ENCODE measurements at regions not wholly inside any gene's neighbourhood (a gene's known extent, or its start where the extent isn't known, plus 50 kb on each side); places are given as distances from the start of the nearest gene placed in this dataset.

DNA sequence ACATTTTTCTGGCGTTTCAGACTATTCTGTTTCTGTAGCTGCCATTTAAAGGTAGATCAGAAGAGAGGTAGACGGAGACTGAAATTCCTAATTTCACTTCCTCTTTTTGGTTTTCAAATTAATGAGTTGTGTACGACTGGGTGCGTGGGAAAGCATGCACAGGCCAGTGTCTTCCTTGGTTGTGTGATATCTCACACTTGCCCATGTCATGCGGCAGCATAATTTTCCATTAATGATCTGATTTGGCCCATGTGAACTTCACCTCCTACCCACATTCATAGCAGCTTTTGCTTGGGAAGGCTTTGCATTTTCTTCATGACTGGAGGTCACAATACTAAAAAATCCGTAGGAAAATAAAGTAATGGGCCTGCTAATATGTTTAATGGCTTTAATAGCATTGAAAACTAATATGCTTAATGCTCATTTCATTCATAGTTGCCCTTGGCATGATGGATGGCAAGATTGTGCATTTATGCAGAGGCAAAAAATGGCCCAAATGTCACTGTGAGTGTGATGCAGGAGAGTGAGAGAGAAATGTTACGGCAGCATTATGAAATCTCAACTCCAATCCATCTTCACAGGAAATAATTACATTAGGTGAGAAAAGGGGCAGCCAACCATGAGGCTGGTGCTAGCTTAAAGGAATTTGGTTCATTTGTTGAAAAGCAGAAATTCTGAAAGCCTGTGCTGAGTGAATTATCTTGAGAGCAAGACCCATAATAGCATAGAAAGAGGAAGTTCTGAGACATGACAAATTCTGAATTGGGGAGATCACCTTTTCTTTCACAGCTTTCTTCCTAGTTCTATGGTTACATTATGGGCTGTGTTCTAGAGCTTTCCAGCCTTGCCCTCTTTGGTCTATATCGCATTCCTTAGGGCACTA lies 69.0 kb upstream of the UST start:
- Histone ChIP-seq H3K23ac (ENCODE audit: low read length in 2 of 2) (no peak overlapping the region), H4K8ac (ENCODE audit: low read length) (no peak overlapping the region), H3K4ac (ENCODE audit: low read depth in 1 of 2, low read length in 2 of 2) (no peak overlapping the region), H2BK120ac (ENCODE audit: low read depth, low read length) (no peak overlapping the region), H3K79me1 (replicated peaks; ENCODE audit: low read length, poor library complexity, severe bottlenecking) (no peaks in the 10 kb centered on the region), H2BK5ac (ENCODE audit: low read depth, low read length, poor library complexity, severe bottlenecking) (no peak overlapping the region), H3K4me2 (ENCODE audit: low read length, poor library complexity, severe bottlenecking) (no peak overlapping the region), H3K14ac (ENCODE audit: low read length in 2 of 2) (no peak overlapping the region), H3K4me3 (ENCODE audit: insufficient read depth in 1 of 2, low read depth in 1 of 2, low read length in 2 of 2) (no peak overlapping the region), H3K9me3 (ENCODE audit: control insufficient read depth, low read length) (peaks cover 34% of the 10 kb centered on the region), H2AFZ (ENCODE audit: low read depth, low read length) (no peak overlapping the region), H2BK12ac (ENCODE audit: low read length in 2 of 2) (no peak overlapping the region), H4K91ac (ENCODE audit: low read length) (no peak overlapping the region), H3K4me1 (ENCODE audit: control insufficient read depth, insufficient read depth, low read depth, low read length) (no peaks in the 10 kb centered on the region), H3K9ac (ENCODE audit: low read length) (no peak overlapping the region), H2AK5ac (ENCODE audit: low read length, severe bottlenecking) (no peak overlapping the region), H3K27me3 (ENCODE audit: control insufficient read depth in 1 of 2, insufficient read depth in 1 of 2, low read length in 2 of 2) (no peaks in the 10 kb centered on the region), H3K36me3 (ENCODE audit: control insufficient read depth in 1 of 2, insufficient read depth in 2 of 2, low read depth in 1 of 2, low read length in 2 of 2) (no peaks in the 10 kb centered on the region), H3K27ac (ENCODE audit: low read length, poor library complexity, severe bottlenecking) (no peak overlapping the region), H3K18ac (ENCODE audit: low read depth in 1 of 2, low read length in 2 of 2) (no peak overlapping the region), H2BK15ac (ENCODE audit: low read depth, poor library complexity, severe bottlenecking) (no peak overlapping the region)
- no peak for DNase-seq
- 94% methylated on average over 6 of the region's 8 CpGs for WGBS

DNA sequence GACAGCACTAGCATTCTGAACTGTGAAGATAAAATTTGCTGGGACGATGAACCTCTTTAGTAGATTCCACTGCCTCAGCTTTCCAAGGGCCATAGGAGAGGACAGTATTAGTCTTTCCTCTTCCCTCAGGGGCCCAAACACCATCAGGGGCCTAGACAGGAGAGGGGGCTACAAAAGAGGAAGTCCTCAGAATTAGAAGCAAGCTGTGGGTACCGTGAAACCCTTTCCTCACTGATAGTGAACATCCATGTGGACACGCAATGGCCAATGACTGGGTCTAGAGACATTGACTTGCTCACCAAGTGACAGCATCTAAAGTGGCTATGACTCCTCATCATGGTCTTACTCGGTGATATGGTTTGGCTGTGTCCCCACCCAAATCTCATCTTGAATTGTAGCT lies 68.1 kb upstream of the UST start:
- Histone ChIP-seq H3K4me3 (ENCODE audit: insufficient read depth in 1 of 2, low read depth in 1 of 2, low read length in 2 of 2) (no peak overlapping the region), H4K91ac (ENCODE audit: low read length) (no peak overlapping the region), H3K27ac (ENCODE audit: low read length, poor library complexity, severe bottlenecking) (no peak overlapping the region), H3K27me3 (ENCODE audit: control insufficient read depth in 1 of 2, insufficient read depth in 1 of 2, low read length in 2 of 2) (no peaks in the 10 kb centered on the region), H3K79me1 (replicated peaks; ENCODE audit: low read length, poor library complexity, severe bottlenecking) (no peaks in the 10 kb centered on the region), H3K36me3 (ENCODE audit: control insufficient read depth in 1 of 2, insufficient read depth in 2 of 2, low read depth in 1 of 2, low read length in 2 of 2) (no peaks in the 10 kb centered on the region), H4K8ac (ENCODE audit: low read length) (no peak overlapping the region), H3K9me3 (ENCODE audit: control insufficient read depth, low read length) (peaks cover 26% of the 10 kb centered on the region), H2BK120ac (ENCODE audit: low read depth, low read length) (no peak overlapping the region), H3K4me2 (ENCODE audit: low read length, poor library complexity, severe bottlenecking) (no peak overlapping the region), H3K23ac (ENCODE audit: low read length in 2 of 2) (no peak overlapping the region), H2BK12ac (ENCODE audit: low read length in 2 of 2) (no peak overlapping the region), H3K14ac (ENCODE audit: low read length in 2 of 2) (no peak overlapping the region), H2AFZ (ENCODE audit: low read depth, low read length) (no peak overlapping the region), H3K4ac (ENCODE audit: low read depth in 1 of 2, low read length in 2 of 2) (no peak overlapping the region), H3K9ac (ENCODE audit: low read length) (no peak overlapping the region), H3K4me1 (ENCODE audit: control insufficient read depth, insufficient read depth, low read depth, low read length) (no peaks in the 10 kb centered on the region), H2BK15ac (ENCODE audit: low read depth, poor library complexity, severe bottlenecking) (no peak overlapping the region), H3K18ac (ENCODE audit: low read depth in 1 of 2, low read length in 2 of 2) (no peak overlapping the region), H2BK5ac (ENCODE audit: low read depth, low read length, poor library complexity, severe bottlenecking) (no peak overlapping the region), H2AK5ac (ENCODE audit: low read length, severe bottlenecking) (no peak overlapping the region)
- 91% methylated on average over 3 of the region's 4 CpGs for WGBS
- no peak for DNase-seq

DNA sequence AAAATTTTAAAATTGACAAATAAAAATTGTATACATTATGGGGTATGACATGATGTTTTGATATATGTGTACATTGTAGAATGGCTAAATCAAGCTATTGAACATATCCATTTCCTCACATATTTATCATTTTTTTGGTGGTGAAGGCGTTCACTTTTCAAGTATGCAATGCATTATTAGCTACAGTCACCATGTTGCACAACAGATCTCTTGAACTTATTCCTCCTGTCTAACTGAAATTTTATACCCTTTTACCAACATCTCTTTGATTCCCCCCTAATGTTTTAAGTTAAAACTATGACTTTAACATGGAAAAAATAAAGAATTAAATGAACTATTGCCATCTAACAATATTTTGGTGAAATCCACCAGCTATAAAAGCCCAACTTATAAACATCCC lies 65.2 kb upstream of the UST start:
- Histone ChIP-seq H3K4me1 (ENCODE audit: control insufficient read depth, insufficient read depth, low read depth, low read length) (no peaks in the 10 kb centered on the region), H3K4ac (ENCODE audit: low read depth in 1 of 2, low read length in 2 of 2) (no peak overlapping the region), H3K18ac (ENCODE audit: low read depth in 1 of 2, low read length in 2 of 2) (no peak overlapping the region), H2BK5ac (ENCODE audit: low read depth, low read length, poor library complexity, severe bottlenecking) (no peak overlapping the region), H3K4me2 (ENCODE audit: low read length, poor library complexity, severe bottlenecking) (no peak overlapping the region), H2BK120ac (ENCODE audit: low read depth, low read length) (no peak overlapping the region), H3K9me3 (ENCODE audit: control insufficient read depth, low read length) (peaks cover 13% of the 10 kb centered on the region), H2AFZ (ENCODE audit: low read depth, low read length) (no peak overlapping the region), H3K27ac (ENCODE audit: low read length, poor library complexity, severe bottlenecking) (no peak overlapping the region), H3K9ac (ENCODE audit: low read length) (no peak overlapping the region), H2BK15ac (ENCODE audit: low read depth, poor library complexity, severe bottlenecking) (no peak overlapping the region), H2AK5ac (ENCODE audit: low read length, severe bottlenecking) (no peak overlapping the region), H4K91ac (ENCODE audit: low read length) (no peak overlapping the region), H3K27me3 (ENCODE audit: control insufficient read depth in 1 of 2, insufficient read depth in 1 of 2, low read length in 2 of 2) (no peaks in the 10 kb centered on the region), H3K36me3 (ENCODE audit: control insufficient read depth in 1 of 2, insufficient read depth in 2 of 2, low read depth in 1 of 2, low read length in 2 of 2) (no peaks in the 10 kb centered on the region), H3K79me1 (replicated peaks; ENCODE audit: low read length, poor library complexity, severe bottlenecking) (no peaks in the 10 kb centered on the region), H3K14ac (ENCODE audit: low read length in 2 of 2) (no peak overlapping the region), H4K8ac (ENCODE audit: low read length) (no peak overlapping the region), H3K23ac (ENCODE audit: low read length in 2 of 2) (no peak overlapping the region), H3K4me3 (ENCODE audit: insufficient read depth in 1 of 2, low read depth in 1 of 2, low read length in 2 of 2) (no peak overlapping the region), H2BK12ac (ENCODE audit: low read length in 2 of 2) (no peak overlapping the region)
- DNase-seq = no peak
- WGBS = 100% methylated on average over 1 of the region's 1 CpG

DNA sequence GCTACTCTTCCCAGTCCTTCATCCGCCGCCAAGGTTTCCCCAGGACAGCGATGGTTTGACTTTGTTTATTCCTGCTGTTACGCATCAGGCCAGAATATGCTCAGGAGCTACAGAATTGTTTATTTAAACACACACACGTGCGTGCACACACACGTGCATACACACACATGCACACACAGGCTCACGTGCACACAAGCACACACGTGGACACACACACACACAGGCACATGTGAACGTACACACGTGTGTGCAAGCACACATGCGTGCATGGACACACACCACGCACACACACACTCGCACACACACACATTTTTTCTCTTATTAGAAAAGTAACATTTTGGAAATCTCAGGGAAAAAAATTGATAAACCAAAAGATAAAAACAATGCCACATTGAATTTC lies 64.6 kb upstream of the UST start:
- Histone ChIP-seq H3K36me3 (ENCODE audit: control insufficient read depth in 1 of 2, insufficient read depth in 2 of 2, low read depth in 1 of 2, low read length in 2 of 2) (no peaks in the 10 kb centered on the region), H3K9me3 (ENCODE audit: control insufficient read depth, low read length) (peaks cover 13% of the 10 kb centered on the region), H3K79me1 (replicated peaks; ENCODE audit: low read length, poor library complexity, severe bottlenecking) (no peaks in the 10 kb centered on the region), H2AFZ (ENCODE audit: low read depth, low read length) (no peak overlapping the region), H2BK15ac (ENCODE audit: low read depth, poor library complexity, severe bottlenecking) (no peak overlapping the region), H3K23ac (ENCODE audit: low read length in 2 of 2) (no peak overlapping the region), H4K91ac (ENCODE audit: low read length) (no peak overlapping the region), H3K9ac (ENCODE audit: low read length) (no peak overlapping the region), H3K4me3 (ENCODE audit: insufficient read depth in 1 of 2, low read depth in 1 of 2, low read length in 2 of 2) (no peak overlapping the region), H3K27ac (ENCODE audit: low read length, poor library complexity, severe bottlenecking) (no peak overlapping the region), H3K4me1 (ENCODE audit: control insufficient read depth, insufficient read depth, low read depth, low read length) (no peaks in the 10 kb centered on the region), H3K4ac (ENCODE audit: low read depth in 1 of 2, low read length in 2 of 2) (no peak overlapping the region), H2AK5ac (ENCODE audit: low read length, severe bottlenecking) (no peak overlapping the region), H3K14ac (ENCODE audit: low read length in 2 of 2) (peak overlapping the region in 1 of 2 experiments; percentile 53), H2BK12ac (ENCODE audit: low read length in 2 of 2) (no peak overlapping the region), H3K4me2 (ENCODE audit: low read length, poor library complexity, severe bottlenecking) (no peak overlapping the region), H2BK5ac (ENCODE audit: low read depth, low read length, poor library complexity, severe bottlenecking) (no peak overlapping the region), H3K27me3 (ENCODE audit: control insufficient read depth in 1 of 2, insufficient read depth in 1 of 2, low read length in 2 of 2) (no peaks in the 10 kb centered on the region), H2BK120ac (ENCODE audit: low read depth, low read length) (no peak overlapping the region), H4K8ac (ENCODE audit: low read length) (no peak overlapping the region), H3K18ac (ENCODE audit: low read depth in 1 of 2, low read length in 2 of 2) (no peak overlapping the region)
- WGBS = 95% methylated on average over 13 of the region's 14 CpGs
- DNase-seq = no peak

Measured in mesenchymal stem cell (in vitro differentiated cells and primary cell).